NT2/D1 (cell line): ENCODE measurements at regions not wholly inside any gene's neighbourhood (a gene's known extent, or its start where the extent isn't known, plus 50 kb on each side); places are given as distances from the start of the nearest gene placed in this dataset.

Experiments
- SUZ12 ChIP-seq: IDR thresholded peaks from 2 replicates; pipeline ENCODE4 v1.6.1; 2011; ENCODE audit not compliant: insufficient read length, insufficient read depth; ENCODE audit errors: extremely low read depth
- ZNF274 ChIP-seq: IDR thresholded peaks from 2 replicates; pipeline ENCODE4 v1.6.1; 2011; ENCODE audit warnings: mild to moderate bottlenecking, low read depth, low read length

- TF ChIP-seq ZNF274, result no peak
- no peak for TF ChIP-seq SUZ12
Measured at GRCh38 chr2:181818058-181818680, 73.4 kb upstream of the ITPRID2 start.
